Occipital lobe (tissue), 1 donor: ENCODE measurements at regions not wholly inside any gene's neighbourhood (a gene's known extent, or its start where the extent isn't known, plus 50 kb on each side); places are given as distances from the start of the nearest gene placed in this dataset.
"Not testable (repeated sequence)": the region's sequence is repeated elsewhere in the genome, so short reads cannot be mapped to it uniquely, and the experiment has no call there.

Experiments used
- DNase-seq: peaks from one replicate; lab custom pipeline; 2025; lab: John Stamatoyannopoulos, UW

DNA sequence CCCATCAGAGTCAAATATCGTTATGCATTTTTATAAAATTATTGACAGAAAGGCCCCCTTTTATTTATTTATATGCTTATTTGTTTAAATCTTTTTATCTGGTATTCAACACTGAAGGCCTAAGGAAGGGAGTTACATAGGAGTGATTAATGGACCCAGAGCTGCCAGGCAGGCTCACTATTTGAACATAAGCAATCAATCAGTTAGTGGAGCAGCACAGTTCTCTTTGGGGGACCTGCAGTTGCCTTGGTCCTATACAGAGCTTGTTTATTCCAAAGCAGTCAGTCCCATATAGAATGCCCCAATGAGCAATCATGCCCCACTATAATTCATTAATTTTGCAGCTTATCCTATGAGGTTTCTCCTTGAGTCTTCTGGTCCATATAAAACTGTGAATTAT is 389.4 kb upstream of the GOT2 start:
- no peak for DNase-seq

GRCh38 chr16:59122262-59122537 is 388.1 kb upstream of the GOT2 start:
- DNase-seq, result no peak

DNA sequence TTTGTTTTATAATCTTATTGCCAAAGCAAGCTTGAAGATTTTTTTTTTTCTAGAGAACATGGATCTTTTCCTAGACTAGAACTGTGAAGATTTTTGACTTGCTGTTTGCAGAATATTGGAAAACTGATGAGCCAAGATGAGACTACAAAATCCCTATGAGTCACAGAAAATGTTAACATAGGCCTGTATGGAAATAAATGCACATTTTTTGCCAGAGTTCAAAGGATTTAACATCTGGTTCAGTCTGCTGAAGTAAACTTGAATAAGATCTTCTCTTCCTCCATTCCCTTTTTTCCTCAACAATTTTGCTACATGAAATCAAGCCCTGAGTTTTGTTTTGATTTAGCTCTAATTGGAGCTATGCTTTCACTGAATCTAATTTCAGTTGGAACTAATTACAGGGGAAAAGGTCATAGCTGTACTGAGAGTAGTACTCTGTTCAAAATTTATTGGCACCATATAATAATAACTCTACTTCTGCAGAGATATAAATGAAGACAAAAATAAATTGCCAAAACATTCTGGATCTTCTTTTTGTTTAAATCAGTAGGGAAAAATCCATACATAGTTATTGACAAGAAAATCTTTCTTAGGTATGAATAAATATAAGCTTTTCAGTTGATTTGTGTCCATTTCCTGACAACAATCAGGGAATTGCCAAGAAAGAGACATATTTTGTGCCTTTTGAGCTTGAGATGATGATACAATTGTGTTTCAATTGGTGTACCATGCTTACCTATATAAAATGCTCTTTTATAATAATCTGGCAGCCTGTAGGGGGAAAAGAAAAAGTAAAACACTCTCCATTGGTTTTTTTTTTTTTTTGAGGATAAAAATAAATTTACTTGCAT is 387.5 kb upstream of the GOT2 start:
- no peak for DNase-seq

- DNase-seq, result no peak
Observed at GRCh38 chr16:59116744-59117143, 382.6 kb upstream of the GOT2 start.

DNA sequence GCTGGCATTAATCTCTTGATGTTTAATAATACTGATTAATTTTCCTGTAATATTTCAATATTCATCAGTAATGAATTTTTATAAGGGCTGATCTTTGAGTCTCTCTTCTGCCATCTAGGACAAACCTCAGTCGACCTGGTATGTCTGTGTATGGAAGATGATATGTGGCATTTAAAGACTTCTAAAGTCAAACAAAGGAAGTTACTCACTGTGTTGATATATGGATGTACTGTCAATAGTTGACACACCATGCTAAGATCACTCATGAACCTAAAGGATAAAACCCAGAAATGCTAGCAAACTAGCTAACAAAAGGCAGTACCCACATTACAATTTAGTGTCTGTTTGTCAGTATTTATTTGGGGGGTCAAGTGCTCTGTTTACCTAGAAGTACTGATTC is 380.7 kb upstream of the GOT2 start:
- no peak for DNase-seq

- DNase-seq, result no peak
Observed at GRCh38 chr16:59113004-59113670, 379.0 kb upstream of the GOT2 start.

- no peak for DNase-seq
Observed at GRCh38 chr16:59111280-59111679, 377.2 kb upstream of the GOT2 start.

GRCh38 chr16:59108374-59108773 is 374.3 kb upstream of the GOT2 start:
- no peak for DNase-seq

- DNase-seq, result not testable (repeated sequence)
Observed at GRCh38 chr16:59096682-59097081, 362.6 kb upstream of the GOT2 start.

GRCh38 chr16:59090541-59090940 is 356.4 kb upstream of the GOT2 start:
- no peak for DNase-seq

GRCh38 chr16:59088431-59088830 is 354.3 kb upstream of the GOT2 start:
- DNase-seq, result no peak

- DNase-seq, result no peak
Observed at GRCh38 chr16:59087641-59088040, 353.5 kb upstream of the GOT2 start.

DNA sequence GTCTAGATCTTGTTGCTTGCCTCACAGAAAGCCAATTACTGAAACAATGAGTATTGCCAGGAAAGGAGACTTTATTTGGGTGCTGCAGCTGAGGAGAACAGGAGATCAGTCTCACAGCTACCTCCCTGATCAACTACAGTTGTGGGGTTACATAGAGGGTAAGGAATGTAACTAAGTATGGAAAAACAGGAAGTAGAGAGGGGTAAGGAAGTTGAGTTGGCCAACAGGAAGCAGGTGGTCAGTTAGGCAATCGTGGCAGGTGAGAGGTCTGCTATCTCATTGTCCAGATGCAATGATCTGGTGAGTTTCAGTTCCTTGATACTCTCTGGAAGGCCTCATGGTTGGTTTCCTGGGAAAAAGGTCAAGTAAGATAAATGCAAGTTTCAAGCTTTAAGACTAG is 333.1 kb upstream of the GOT2 start:
- DNase-seq, result peak; percentile 3

DNA sequence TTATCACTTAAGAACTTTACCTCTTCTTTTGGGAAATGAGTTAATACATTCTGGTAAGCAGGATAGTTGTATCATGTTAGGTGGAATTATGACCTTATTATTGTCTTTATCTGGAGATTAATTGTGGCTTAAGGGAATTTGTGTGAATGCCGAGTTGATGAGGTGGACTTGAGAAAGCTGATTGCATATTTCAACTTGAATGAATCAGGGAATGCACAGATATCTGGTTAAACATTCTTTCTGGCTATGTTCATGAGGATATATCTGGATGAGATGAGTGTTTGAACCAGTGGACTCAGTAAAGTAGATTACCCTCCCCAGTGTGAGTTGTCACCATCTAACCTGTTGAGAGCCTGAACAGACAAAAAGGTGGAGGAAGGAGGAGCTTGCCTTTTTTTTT is 326.1 kb upstream of the GOT2 start:
- DNase-seq, result no peak

- no peak for DNase-seq
Observed at GRCh38 chr16:59058250-59058649, 324.1 kb upstream of the GOT2 start.

DNA sequence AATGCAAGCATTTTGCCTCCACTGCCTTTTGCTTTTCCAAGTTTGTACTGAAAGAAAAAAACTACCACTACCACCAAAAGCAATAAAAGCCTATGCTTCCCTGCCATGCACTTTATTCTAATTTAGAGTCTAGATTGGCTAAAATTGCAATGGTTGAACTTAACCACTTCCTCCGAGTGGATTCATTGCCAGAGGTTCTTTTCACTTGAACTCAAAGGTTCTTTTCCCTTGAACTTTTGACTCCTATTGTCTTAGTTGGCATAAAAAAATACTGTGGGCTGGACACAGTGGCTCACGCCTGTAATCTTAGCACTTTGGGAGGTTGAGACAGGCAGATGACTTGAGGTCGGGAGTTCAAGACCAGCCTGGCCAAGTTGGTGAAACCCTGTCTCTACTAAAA is 319.8 kb upstream of the GOT2 start:
- no peak for DNase-seq

DNA sequence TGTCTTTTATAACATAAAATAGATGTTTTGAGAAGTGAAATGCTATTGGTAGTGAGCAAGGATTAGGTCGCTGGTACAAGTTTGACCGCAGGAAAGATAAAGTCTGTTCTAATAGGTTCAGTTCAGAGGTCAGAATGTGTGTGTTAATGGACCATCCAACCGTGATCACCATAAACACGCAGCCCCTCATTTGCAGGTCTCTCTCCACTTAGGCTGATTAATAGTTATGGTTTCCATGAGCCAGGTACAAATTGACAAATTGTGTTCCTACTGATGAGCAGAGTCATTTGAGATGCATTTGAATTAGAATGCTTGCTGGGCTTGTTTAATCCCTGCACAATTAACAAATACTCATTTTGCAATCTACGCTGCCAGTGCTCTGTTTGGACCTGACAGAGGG is 318.1 kb upstream of the GOT2 start:
- no peak for DNase-seq

GRCh38 chr16:59048876-59049275 is 314.8 kb upstream of the GOT2 start:
- no peak for DNase-seq

DNA sequence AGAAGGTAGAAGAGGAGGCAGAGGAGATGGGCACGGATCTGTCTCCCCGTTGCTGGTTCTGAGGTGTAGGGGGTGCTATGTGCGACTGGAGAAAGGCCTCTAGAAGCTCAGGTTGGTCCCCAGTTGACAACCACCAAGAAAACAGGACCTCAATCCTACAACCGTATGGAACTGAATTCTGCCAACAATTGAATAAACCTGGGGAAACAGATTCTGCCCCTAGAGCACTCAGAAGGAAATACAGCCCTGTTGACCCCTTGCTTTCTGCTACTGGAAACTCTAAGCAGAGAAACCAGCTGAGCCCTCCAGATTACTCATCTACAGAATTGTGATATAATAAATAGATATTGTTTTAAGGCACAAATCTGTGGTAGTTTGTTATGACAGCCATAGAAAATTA is 313.0 kb upstream of the GOT2 start:
- DNase-seq, result no peak

GRCh38 chr16:59046335-59046734 is 312.2 kb upstream of the GOT2 start:
- no peak for DNase-seq

DNA sequence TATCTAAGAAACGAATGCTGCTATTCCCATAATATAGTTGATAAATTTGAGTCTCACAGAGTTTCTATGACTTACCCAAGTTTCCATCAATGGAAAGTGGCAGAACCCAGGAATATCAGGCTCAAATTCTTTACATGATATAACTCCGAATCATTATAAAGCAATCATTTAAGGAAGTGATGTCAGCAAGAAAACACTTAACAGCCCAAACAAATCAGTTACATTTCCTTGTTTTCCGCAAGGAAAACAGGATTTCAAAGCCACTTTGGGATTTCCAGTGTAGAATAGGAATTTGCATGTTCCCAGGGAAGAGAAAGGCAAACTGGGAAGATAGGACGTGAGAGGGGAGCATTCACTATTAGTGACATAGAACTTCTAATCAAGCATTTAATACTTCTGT is 311.4 kb upstream of the GOT2 start:
- DNase-seq, result no peak

DNA sequence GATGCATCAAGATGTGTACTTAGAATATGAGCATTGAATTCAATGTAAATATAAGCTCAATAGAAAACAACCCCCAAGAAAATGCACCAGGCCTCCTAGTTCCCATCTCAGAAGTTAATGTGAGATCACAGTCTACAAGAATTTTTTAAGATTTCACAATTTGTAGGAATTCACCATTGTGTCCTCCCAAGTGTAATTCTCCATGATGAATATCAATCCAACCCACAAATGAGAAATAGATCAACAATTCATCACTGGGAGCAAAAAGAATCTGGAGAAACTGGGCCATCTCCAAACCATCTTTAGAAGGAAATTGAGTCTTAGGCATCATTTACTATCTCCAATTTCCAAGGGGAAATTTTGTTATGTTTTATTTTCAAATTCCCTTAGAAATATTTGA is 310.5 kb upstream of the GOT2 start:
- no peak for DNase-seq

GRCh38 chr16:59042301-59042700 is 308.2 kb upstream of the GOT2 start:
- DNase-seq, result no peak
